ENCODE measurements at regions not wholly inside any gene's neighbourhood (a gene's known extent, or its start where the extent isn't known, plus 50 kb on each side); places are given as distances from the start of the nearest gene placed in this dataset.

DNA sequence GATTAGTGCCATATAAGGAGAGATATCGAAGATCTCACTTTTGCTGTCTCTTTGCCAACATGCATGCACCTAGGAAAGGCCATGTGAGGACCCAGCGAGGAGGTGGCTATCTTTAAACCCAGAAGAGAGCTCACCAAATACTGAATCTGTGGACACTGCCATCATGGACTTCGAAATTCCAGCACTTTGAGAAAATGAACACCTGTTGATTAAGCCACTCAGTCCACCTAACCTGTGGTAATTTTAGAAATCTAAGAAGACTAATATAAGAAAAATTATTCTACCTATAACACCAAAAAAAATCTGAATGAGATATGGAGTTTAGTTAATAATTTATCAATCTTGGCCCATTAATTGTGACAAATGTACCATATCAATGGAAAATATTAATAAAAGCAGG, 193.6 kb upstream of the CARD18 start:
- TF ChIP-seq EZH2 (IDR thresholded peaks at IDR 0.05; ENCODE audit: borderline replicate concordance, insufficient read depth, low read length, poor library complexity, severe bottlenecking) (no peak), POLR2AphosphoS5 (IDR thresholded peaks at IDR 0.05) (no peak), MXI1 (conservative IDR thresholded peaks at IDR 0.05; ENCODE audit: poor library complexity, severe bottlenecking) (no peak), CTCF (IDR thresholded peaks at IDR 0.05; ENCODE audit: poor library complexity, severe bottlenecking) (no peak), RAD21 (conservative IDR thresholded peaks at IDR 0.05) (no peak)
- TF ChIP-seq, protein P1, sequence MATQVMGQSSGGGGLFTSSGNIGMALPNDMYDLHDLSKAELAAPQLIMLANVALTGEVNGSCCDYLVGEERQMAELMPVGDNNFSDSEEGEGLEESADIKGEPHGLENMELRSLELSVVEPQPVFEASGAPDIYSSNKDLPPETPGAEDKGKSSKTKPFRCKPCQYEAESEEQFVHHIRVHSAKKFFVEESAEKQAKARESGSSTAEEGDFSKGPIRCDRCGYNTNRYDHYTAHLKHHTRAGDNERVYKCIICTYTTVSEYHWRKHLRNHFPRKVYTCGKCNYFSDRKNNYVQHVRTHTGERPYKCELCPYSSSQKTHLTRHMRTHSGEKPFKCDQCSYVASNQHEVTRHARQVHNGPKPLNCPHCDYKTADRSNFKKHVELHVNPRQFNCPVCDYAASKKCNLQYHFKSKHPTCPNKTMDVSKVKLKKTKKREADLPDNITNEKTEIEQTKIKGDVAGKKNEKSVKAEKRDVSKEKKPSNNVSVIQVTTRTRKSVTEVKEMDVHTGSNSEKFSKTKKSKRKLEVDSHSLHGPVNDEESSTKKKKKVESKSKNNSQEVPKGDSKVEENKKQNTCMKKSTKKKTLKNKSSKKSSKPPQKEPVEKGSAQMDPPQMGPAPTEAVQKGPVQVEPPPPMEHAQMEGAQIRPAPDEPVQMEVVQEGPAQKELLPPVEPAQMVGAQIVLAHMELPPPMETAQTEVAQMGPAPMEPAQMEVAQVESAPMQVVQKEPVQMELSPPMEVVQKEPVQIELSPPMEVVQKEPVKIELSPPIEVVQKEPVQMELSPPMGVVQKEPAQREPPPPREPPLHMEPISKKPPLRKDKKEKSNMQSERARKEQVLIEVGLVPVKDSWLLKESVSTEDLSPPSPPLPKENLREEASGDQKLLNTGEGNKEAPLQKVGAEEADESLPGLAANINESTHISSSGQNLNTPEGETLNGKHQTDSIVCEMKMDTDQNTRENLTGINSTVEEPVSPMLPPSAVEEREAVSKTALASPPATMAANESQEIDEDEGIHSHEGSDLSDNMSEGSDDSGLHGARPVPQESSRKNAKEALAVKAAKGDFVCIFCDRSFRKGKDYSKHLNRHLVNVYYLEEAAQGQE (IDR thresholded peaks at IDR 0.05; ENCODE audit: borderline replicate concordance): no peak
